K562 (cell line): ENCODE measurements at regions not wholly inside any gene's neighbourhood (a gene's known extent, or its start where the extent isn't known, plus 50 kb on each side); places are given as distances from the start of the nearest gene placed in this dataset.

Experiments
- ATAC-seq: fragments of 200-7000 bp; cut with Tn5 transposase; 3 replicates; pipeline ENCODE4 v1.9.1; 2020; ENCODE audit warnings: moderate library complexity
- BruUV-seq: library from RNA; stranded (reverse); fragments of 400-500 nt; replicated peaks from 2 replicates; lab custom pipeline; 2021; lab: Mats Ljungman, UMichigan
- CTCF ChIA-PET: fragments of 300-600 bp; formaldehyde crosslinking; extraction: SDS; loops from one replicate; lab custom pipeline; 2021; ENCODE audit warnings: low intra/inter-chr PET ratio; lab: Yijun Ruan, JAX
- POLR2A ChIA-PET: fragments of 300-600, 350-650 bp; sonication (Branson Sonifier 250); formaldehyde crosslinking; extraction: SDS; loops from one replicate; lab custom pipeline; 2021; ENCODE audit warnings: antibody characterized with exemption, inconsistent platforms; lab: Yijun Ruan, JAX
- DNase-seq, 4 experiments: peaks; one replicate each; pipeline versions ENCODE4 v3.0.0 to v3.0.0-alpha.2; 2011 to 2018; ENCODE audit warnings: low spot score in 3 of 4, mixed read lengths in 3 of 4; ENCODE audit errors: extremely low read depth in 1 of 4
- FAIRE-seq: peaks from 2 replicates; lab custom pipeline; 2011; peaks lifted over from hg19 to GRCh38; lab: Jason Lieb, UNC
- H2AFZ ChIP-seq: 2 replicates; pipeline ENCODE4 v1.6.0; 2011; ENCODE audit warnings: low read depth, low read length, control low read depth, inconsistent platforms
- H3K27ac ChIP-seq: fragments of 200-600 bp; 3 replicates; pipeline ENCODE4 v1.8.0; 2011; ENCODE audit warnings: low read depth, mild to moderate bottlenecking, control low read depth, inconsistent platforms, low read length, moderate library complexity, mixed read lengths; ENCODE audit errors: extremely low read depth
- H3K27me3 ChIP-seq, 2 experiments: fragments of 300-600 bp in 1 of 2; 2 replicates in 1 of 2; 3 replicates in 1 of 2; pipeline versions ENCODE4 v1.6.0 to v1.8.0; 2011; ENCODE audit warnings: inconsistent platforms in 2 of 2, low read length in 2 of 2, mild to moderate bottlenecking in 1 of 2, mixed read lengths in 1 of 2, moderate library complexity in 1 of 2; ENCODE audit not compliant: control insufficient read depth in 2 of 2, insufficient read depth in 2 of 2
- H3K36me3 ChIP-seq: fragments of 300-600 bp; 3 replicates; pipeline ENCODE4 v1.8.0; 2011; ENCODE audit warnings: mild to moderate bottlenecking, low read length, inconsistent platforms; ENCODE audit not compliant: control insufficient read depth, insufficient read depth
- H3K4me1 ChIP-seq, 2 experiments: fragments of 200-600 bp in 1 of 2; replicated peaks in 1 of 2; 2 replicates in 1 of 2; 3 replicates in 1 of 2; pipeline versions ENCODE4 v1.5.1 to v1.8.0; 2011; ENCODE audit warnings: inconsistent platforms in 2 of 2, low read length in 2 of 2, mild to moderate bottlenecking in 1 of 2, mixed read lengths in 1 of 2, moderate library complexity in 1 of 2; ENCODE audit not compliant: control insufficient read depth in 2 of 2, insufficient read depth in 2 of 2
- H3K4me2 ChIP-seq: 2 replicates; pipeline ENCODE4 v1.6.1; 2011; ENCODE audit warnings: low read length, control low read depth, inconsistent platforms, mixed read lengths; ENCODE audit not compliant: insufficient read depth
- H3K4me3 ChIP-seq: fragments of 200-600 bp; sonication (generic), shearing (Covaris generic); 2 replicates; pipeline ENCODE4 v1.5.1; 2016; ENCODE audit warnings: control low read depth, inconsistent platforms
- H3K79me2 ChIP-seq: fragments of 200-600 bp; 3 replicates; pipeline ENCODE4 v1.8.0; 2011; ENCODE audit warnings: low read length, inconsistent platforms; ENCODE audit not compliant: control insufficient read depth, insufficient read depth
- H3K9ac ChIP-seq, 2 experiments: 2 replicates each; pipeline versions ENCODE4 v1.6.0 to v1.6.1; 2011; ENCODE audit warnings: low read depth in 2 of 2, low read length in 2 of 2, control low read depth in 1 of 2, inconsistent platforms in 1 of 2, mild to moderate bottlenecking in 1 of 2, mixed read lengths in 1 of 2; ENCODE audit not compliant: insufficient read depth in 1 of 2
- H3K9me1 ChIP-seq: one replicate; pipeline ENCODE4 v1.6.0; 2011; ENCODE audit warnings: inconsistent platforms, mild to moderate bottlenecking, low read length, moderate library complexity; ENCODE audit not compliant: control insufficient read depth, insufficient read depth
- H3K9me3 ChIP-seq: replicated peaks from 2 replicates; pipeline ENCODE4 v1.5.1; 2011; ENCODE audit warnings: low read depth, low read length, inconsistent platforms; ENCODE audit not compliant: control insufficient read depth, insufficient read depth
- H4K20me1 ChIP-seq: replicated peaks from 2 replicates; pipeline ENCODE4 v1.6.1; 2011; ENCODE audit warnings: low read length, inconsistent platforms, mixed read lengths; ENCODE audit not compliant: control insufficient read depth, insufficient read depth
- ELF1 ChIP-seq: fragments of 200-800 bp; sonication (Bioruptor generic); IDR thresholded peaks from 2 replicates; pipeline ENCODE4 v1.6.1; 2016; ENCODE audit warnings: missing genetic modification characterization, missing compliant biosample characterization
- FOXA1 ChIP-seq: fragments of 450-650 bp; IDR thresholded peaks from 2 replicates; pipeline ENCODE4 v1.6.1; 2016; ENCODE audit warnings: mild to moderate bottlenecking, borderline replicate concordance
- HMG20A ChIP-seq: fragments of 450-650 bp; formaldehyde crosslinking; conservative IDR thresholded peaks from 2 replicates; pipeline ENCODE4 v1.4.0; 2020; ENCODE audit warnings: mild to moderate bottlenecking, mixed read lengths
- MAZ ChIP-seq, 2 experiments: fragments of 450-650 bp in 1 of 2; sonication (generic) in 1 of 2; formaldehyde crosslinking; IDR thresholded peaks in 1 of 2; conservative IDR thresholded peaks in 1 of 2; 2 replicates each; pipeline versions ENCODE4 v1.4.0 to v1.5.0; 2020; ENCODE audit warnings: mild to moderate bottlenecking in 1 of 2, missing genetic modification reagents in 1 of 2
- NCOA1 ChIP-seq: fragments of 450-650 bp; IDR thresholded peaks from 2 replicates; pipeline ENCODE4 v1.6.1; 2016; ENCODE audit warnings: low read depth
- NONO ChIP-seq, 2 experiments: fragments of 200-400 bp in 1 of 2; fragments of 450-650 bp in 1 of 2; formaldehyde crosslinking in 1 of 2; IDR thresholded peaks; 2 replicates each; pipeline ENCODE4 v1.6.1; 2017; ENCODE audit warnings: low read depth in 2 of 2, mild to moderate bottlenecking in 2 of 2, moderate library complexity in 2 of 2, low read length in 1 of 2
- PCBP2 ChIP-seq: fragments of 200-400 bp; formaldehyde crosslinking; IDR thresholded peaks from 2 replicates; pipeline ENCODE4 v1.6.1; 2018; ENCODE audit warnings: low read length, low read depth, mild to moderate bottlenecking, moderate library complexity; ENCODE audit not compliant: poor library complexity, severe bottlenecking
- PTBP1 ChIP-seq: fragments of 200-400 bp; formaldehyde crosslinking; IDR thresholded peaks from 2 replicates; pipeline ENCODE4 v1.6.1; 2017; ENCODE audit warnings: low read depth, low read length
- SIRT6 ChIP-seq: IDR thresholded peaks from one replicate; pipeline ENCODE4 v1.6.1; 2012; ENCODE audit warnings: low read depth, mild to moderate bottlenecking, control low read depth, inconsistent platforms, low read length, moderate library complexity
- SMARCB1 ChIP-seq: IDR thresholded peaks from 2 replicates; pipeline ENCODE4 v1.6.1; 2011; ENCODE audit warnings: improper control_type of control experiment, low read depth; ENCODE audit not compliant: insufficient read length
- SNIP1 ChIP-seq: fragments of 450-650 bp; IDR thresholded peaks from 2 replicates; pipeline ENCODE4 v1.7.1; 2017; ENCODE audit warnings: low read depth, mild to moderate bottlenecking
- SNRNP70 ChIP-seq: fragments of 200-400 bp; formaldehyde crosslinking; optimal IDR thresholded peaks from 2 replicates; pipeline ENCODE3; 2017; ENCODE audit warnings: low read depth, low read length
- SP2 ChIP-seq: IDR thresholded peaks from 2 replicates; pipeline ENCODE4 v1.6.1; 2011; ENCODE audit warnings: mild to moderate bottlenecking, low read depth, low read length, moderate library complexity; ENCODE audit not compliant: poor library complexity, severe bottlenecking; ENCODE audit errors: extremely low read depth
- ZNF140 ChIP-seq: fragments of 250-450 bp; sonication (Bioruptor Pico); IDR thresholded peaks from 2 replicates; pipeline ENCODE4 v1.8.0; 2021; ENCODE audit warnings: moderate library complexity, mild to moderate bottlenecking, inconsistent platforms
- whole genome bisulfite sequencing: fragments of 100-300 bp; shearing (Covaris generic); methylation state at CpG from one replicate; pipeline ENCODE4 v1.1.6; 2016; ENCODE audit warnings: low coverage, mixed read lengths; ENCODE audit not compliant: insufficient coverage; ENCODE audit errors: missing lambda C conversion rate; 5-methylcytosine and 5-hydroxymethylcytosine counted together
- in situ Hi-C: fragments of 300-500 bp; cut with MboI; formaldehyde crosslinking; loops from 4 replicates; pipeline ENCODE4 v1.15.0; 2018; ENCODE audit warnings: inconsistent platforms, mixed read lengths
- intact Hi-C: fragments of 100-400 bp; cut with micrococcal nuclease; formaldehyde crosslinking; loops from 2 replicates; pipeline ENCODE4 v1.14.2; 2022

GRCh38 chr22:33971561-33971961 lies 51.3 kb upstream of the LARGE1 start:
- POLR2A ChIA-PET: no interaction called here
- Histone ChIP-seq H3K4me1 (no peaks in the 10 kb centered on the region), H3K9ac (no peak overlapping the region), H4K20me1 (no peaks in the 10 kb centered on the region), H3K4me2 (no peak overlapping the region), H3K27ac (no peak overlapping the region), H2AFZ (no peak overlapping the region), H3K9me3 (no peaks in the 10 kb centered on the region), H3K4me3 (no peak overlapping the region), H3K36me3 (no peaks in the 10 kb centered on the region), H3K27me3 (no peaks in the 10 kb centered on the region), H3K79me2 (no peaks in the 10 kb centered on the region), H3K9me1 (no peaks in the 10 kb centered on the region)
- in situ Hi-C loops (no loop called here), intact Hi-C loops (no loop called here)
- WGBS: 0% methylated on average over 3 of the region's 4 CpGs
- FAIRE-seq (no peak), ATAC-seq (no peak), DNase-seq (no peak)
- BruUV-seq: no TSS peak
- TF ChIP-seq FOXA1 (no peak), NONO (IDR thresholded peaks at IDR 0.05; ENCODE audit: low read depth in 2 of 2, low read length in 1 of 2) (no peak), SNIP1 (no peak), ELF1 (tag) (no peak), SNRNP70 (no peak), MAZ (CRISPR knock-in tag; conservative IDR thresholded peaks at IDR 0.05 in 1 of 2, IDR thresholded peaks at IDR 0.05 in 1 of 2) (no peak)
- TF ChIP-seq, all 486 proteins: peak for 0
- CTCF ChIA-PET: no interaction called here

- Histone ChIP-seq H3K79me2 (no peaks in the 10 kb centered on the region), H3K27me3 (no peaks in the 10 kb centered on the region), H4K20me1 (no peaks in the 10 kb centered on the region), H3K9me1 (no peaks in the 10 kb centered on the region), H3K4me3 (no peak overlapping the region), H3K9ac (no peak overlapping the region)
- DNase-seq: no peak
- WGBS: 0% methylated on average over 3 of the region's 3 CpGs
- in situ Hi-C loops: no loop called here
- POLR2A ChIA-PET: no interaction called here
- TF ChIP-seq HMG20A (CRISPR knock-in tag) (no peak), ZNF140 (no peak), SP2 (no peak), PCBP2 (no peak), SIRT6 (no peak), NCOA1 (no peak), PTBP1 (no peak), SMARCB1 (no peak), NONO (IDR thresholded peaks at IDR 0.05; ENCODE audit: low read depth in 2 of 2, low read length in 1 of 2) (no peak)
- TF ChIP-seq, all 486 proteins: peak for 0
- Histone ChIP-seq H3K36me3 (no peaks in the 10 kb centered on the region), H3K4me2 (no peak overlapping the region), H3K4me1 (no peaks in the 10 kb centered on the region), H3K27ac (no peak overlapping the region), H3K9me3 (no peaks in the 10 kb centered on the region), H2AFZ (no peak overlapping the region)
- FAIRE-seq (no peak), ATAC-seq (no peak)
- intact Hi-C loops: no loop called here
- CTCF ChIA-PET: no interaction called here
- BruUV-seq: no TSS peak
These were observed 55.6 kb upstream of the LARGE1 start for GRCh38 chr22:33975841-33976240.
